HCT116 (cell line): ENCODE measurements at regions not wholly inside any gene's neighbourhood (a gene's known extent, or its start where the extent isn't known, plus 50 kb on each side); places are given as distances from the start of the nearest gene placed in this dataset.

Experiments
- ATAC-seq: fragments of 200-7000 bp; cut with Tn5 transposase; 2 replicates; pipeline ENCODE4 v1.9.1; 2020; ENCODE audit warnings: mild to moderate bottlenecking, moderate library complexity
- BruUV-seq: library from RNA; stranded (reverse); fragments of 400-500 nt; replicated peaks from 2 replicates; lab custom pipeline; 2021; lab: Mats Ljungman, UMichigan
- CTCF ChIA-PET: fragments of 300-600 bp; sonication (Branson Sonifier 250); formaldehyde crosslinking; loops from one replicate; lab custom pipeline; 2021; ENCODE audit warnings: antibody characterized with exemption; lab: Charles Lee
- POLR2A ChIA-PET: fragments of 300-600, 350-600 bp; sonication (Branson Sonifier 250); formaldehyde crosslinking; loops from one replicate; lab custom pipeline; 2021; ENCODE audit warnings: antibody characterized with exemption; lab: Charles Lee
- RAD21 ChIA-PET, 2 experiments: fragments of 300-600 bp; sonication (Branson Sonifier 250); formaldehyde crosslinking; loops; one replicate each; lab custom pipeline; 2023; ENCODE audit warnings: low total read pairs in 2 of 2; ENCODE audit not compliant: uncharacterized antibody in 2 of 2, unreplicated experiment in 2 of 2, low non-redundant PET in 1 of 2; lab: Charles Lee
- DNase-seq: peaks from one replicate; pipeline ENCODE4 v3.0.0-alpha.2; 2010; ENCODE audit warnings: low read depth, low spot score
- H2AFZ ChIP-seq: fragments of 200-600 bp; shearing (Covaris generic), sonication (generic); 2 replicates; pipeline ENCODE4 v1.6.1; 2017; ENCODE audit warnings: low read depth, mixed run types, mixed read lengths, antibody characterized with exemption, low read length; ENCODE audit not compliant: poor library complexity, severe bottlenecking
- H3K27ac ChIP-seq: 2 replicates; pipeline ENCODE4 v1.5.1; 2012; ENCODE audit warnings: low read depth, low read length
- H3K27me3 ChIP-seq: fragments of 200-600 bp; sonication (generic); 2 replicates; pipeline ENCODE4 v1.6.1; 2016; ENCODE audit warnings: mixed run types, low read length, mixed read lengths; ENCODE audit not compliant: insufficient read depth
- H3K36me3 ChIP-seq, 2 experiments: fragments of 200-500 bp in 1 of 2; fragments of 200-600 bp in 1 of 2; sonication (Bioruptor generic) in 1 of 2; sonication (generic) in 1 of 2; 2 replicates each; pipeline versions ENCODE4 v1.5.1 to v1.6.1; 2014 to 2016; ENCODE audit warnings: low read length in 2 of 2, inconsistent platforms in 1 of 2, mixed read lengths in 1 of 2, mixed run types in 1 of 2; ENCODE audit not compliant: insufficient read depth in 2 of 2, control insufficient read depth in 1 of 2
- H3K4me1 ChIP-seq, 2 experiments: fragments of 200-600 bp in 1 of 2; sonication (generic) in 1 of 2; 2 replicates each; pipeline versions ENCODE4 v1.5.1 to v1.6.1; 2012 to 2017; ENCODE audit warnings: low read length in 2 of 2, inconsistent platforms in 1 of 2, mild to moderate bottlenecking in 1 of 2, mixed read lengths in 1 of 2, mixed run types in 1 of 2, moderate library complexity in 1 of 2; ENCODE audit not compliant: insufficient read depth in 2 of 2, control insufficient read depth in 1 of 2
- H3K4me2 ChIP-seq: fragments of 200-600 bp; sonication (generic); 2 replicates; pipeline ENCODE4 v1.6.1; 2017; ENCODE audit warnings: mixed run types, low read length, mixed read lengths
- H3K4me3 ChIP-seq, 2 experiments: fragments of 200-600 bp in 1 of 2; sonication (generic) in 1 of 2; replicated peaks in 1 of 2; 2 replicates each; pipeline ENCODE4 v1.5.1; 2011 to 2016; ENCODE audit warnings: low read length in 2 of 2, control low read depth in 1 of 2, low read depth in 1 of 2, mild to moderate bottlenecking in 1 of 2, mixed read lengths in 1 of 2, mixed run types in 1 of 2
- H3K79me2 ChIP-seq: fragments of 200-600 bp; sonication (generic); 2 replicates; pipeline ENCODE4 v1.6.1; 2017; ENCODE audit warnings: mild to moderate bottlenecking, mixed run types, low read length, moderate library complexity, mixed read lengths; ENCODE audit not compliant: insufficient read depth
- H3K9ac ChIP-seq: fragments of 200-600 bp; sonication (generic); 2 replicates; pipeline ENCODE4 v1.6.1; 2016; ENCODE audit warnings: low read length, mixed read lengths
- H3K9me2 ChIP-seq: fragments of 200-600 bp; sonication (generic), shearing (Covaris generic); 2 replicates; pipeline ENCODE4 v1.6.1; 2017; ENCODE audit warnings: mixed run types, mild to moderate bottlenecking, moderate library complexity; ENCODE audit not compliant: insufficient read depth
- H3K9me3 ChIP-seq, 2 experiments: fragments of 200-500 bp in 1 of 2; fragments of 200-600 bp in 1 of 2; sonication (Bioruptor generic) in 1 of 2; sonication (generic) in 1 of 2; 2 replicates each; pipeline ENCODE4 v1.6.1; 2014 to 2017; ENCODE audit warnings: low read length in 2 of 2, mixed read lengths in 2 of 2, inconsistent platforms in 1 of 2, low read depth in 1 of 2, mild to moderate bottlenecking in 1 of 2, mixed run types in 1 of 2, moderate library complexity in 1 of 2; ENCODE audit not compliant: control insufficient read depth in 1 of 2, insufficient read depth in 1 of 2
- H4K20me1 ChIP-seq: fragments of 200-600 bp; sonication (generic), shearing (Covaris generic); 2 replicates; pipeline ENCODE4 v1.6.1; 2017; ENCODE audit warnings: mixed run types, mild to moderate bottlenecking, moderate library complexity; ENCODE audit not compliant: insufficient read depth
- CEBPB ChIP-seq: IDR thresholded peaks from 2 replicates; pipeline ENCODE4 v1.6.1; 2012; ENCODE audit warnings: low read depth
- ELF1 ChIP-seq: IDR thresholded peaks from 2 replicates; pipeline ENCODE4 v1.6.1; 2012; ENCODE audit warnings: low read depth, borderline replicate concordance
- EZH2 ChIP-seq: fragments of 200-600 bp; sonication (generic); IDR thresholded peaks from 2 replicates; pipeline ENCODE4 v1.6.1; 2017; ENCODE audit warnings: antibody characterized with exemption, mixed run types
- FOSL1 ChIP-seq: IDR thresholded peaks from 2 replicates; pipeline ENCODE4 v1.6.1; 2012; ENCODE audit warnings: low read depth
- JUND ChIP-seq: IDR thresholded peaks from 2 replicates; pipeline ENCODE4 v1.6.1; 2012
- POLR2A ChIP-seq: IDR thresholded peaks from 2 replicates; pipeline ENCODE4 v1.7.0; 2011; ENCODE audit warnings: borderline replicate concordance; ENCODE audit not compliant: insufficient read depth, insufficient read length; ENCODE audit errors: extremely low read depth
- POLR2AphosphoS5 ChIP-seq: IDR thresholded peaks from 2 replicates; pipeline ENCODE4 v1.6.1; 2011; ENCODE audit warnings: mild to moderate bottlenecking, low read depth, low read length, moderate library complexity
- RAD21 ChIP-seq: IDR thresholded peaks from 2 replicates; pipeline ENCODE4 v1.6.1; 2012; ENCODE audit warnings: low read depth, mild to moderate bottlenecking
- REST ChIP-seq: IDR thresholded peaks from 2 replicates; pipeline ENCODE4 v1.6.1; 2012; ENCODE audit warnings: low read depth
- SIN3A ChIP-seq: IDR thresholded peaks from 2 replicates; pipeline ENCODE4 v1.6.1; 2012; ENCODE audit warnings: low read depth
- SP1 ChIP-seq: IDR thresholded peaks from 2 replicates; pipeline ENCODE4 v1.6.1; 2012; ENCODE audit warnings: low read depth
- SRF ChIP-seq: IDR thresholded peaks from 2 replicates; pipeline ENCODE4 v1.6.1; 2012; ENCODE audit warnings: low read depth
- TCF7L2 ChIP-seq: IDR thresholded peaks from 2 replicates; pipeline ENCODE4 v1.7.0; 2011; ENCODE audit warnings: borderline replicate concordance, inconsistent platforms; ENCODE audit not compliant: insufficient read depth, insufficient read length; ENCODE audit errors: extremely low read depth
- YY1 ChIP-seq: IDR thresholded peaks from 2 replicates; pipeline ENCODE4 v1.6.1; 2011; ENCODE audit warnings: low read length, low read depth, moderate library complexity, mild to moderate bottlenecking; ENCODE audit not compliant: insufficient replicate concordance; ENCODE audit errors: extremely low read depth
- ZFX ChIP-seq: fragments of 450-650 bp; IDR thresholded peaks from 2 replicates; pipeline ENCODE4 v1.6.1; 2017
- intact Hi-C: fragments of 100-400 bp; cut with micrococcal nuclease; formaldehyde crosslinking; loops from 2 replicates; pipeline ENCODE4 v1.10.0; 2022
- TF ChIP-seq, protein P1 (sequence below): IDR thresholded peaks from 2 replicates; pipeline ENCODE4 v1.6.1; 2011; ENCODE audit warnings: mild to moderate bottlenecking, low read length, moderate library complexity; ENCODE audit not compliant: insufficient replicate concordance; ENCODE audit errors: extremely low read depth

- ATAC-seq (no peak), DNase-seq (no peak)
- Histone ChIP-seq H3K4me2 (no peak overlapping the region), H3K79me2 (no peaks in the 10 kb centered on the region), H3K4me1 (no peaks in the 10 kb centered on the region), H3K9ac (no peak overlapping the region), H2AFZ (no peak overlapping the region), H3K4me3 (no peak overlapping the region), H3K27ac (no peak overlapping the region), H3K27me3 (no peaks in the 10 kb centered on the region), H3K9me2 (no peaks in the 10 kb centered on the region), H3K36me3 (no peaks in the 10 kb centered on the region), H4K20me1 (no peaks in the 10 kb centered on the region; the same call in 1 of the 2 replicates), H3K9me3 (no peaks in the 10 kb centered on the region)
- TF ChIP-seq POLR2AphosphoS5, result no peak
- TF ChIP-seq SRF, result no peak
- TF ChIP-seq RAD21, result no peak
- TF ChIP-seq YY1, result no peak
- TF ChIP-seq TCF7L2, result no peak
- no peak for TF ChIP-seq REST
- no peak for TF ChIP-seq CEBPB
- TF ChIP-seq POLR2A, result no peak
- TF ChIP-seq ELF1, result no peak
- no peak for TF ChIP-seq EZH2
- TF ChIP-seq SIN3A, result no peak
- TF ChIP-seq ZFX, result no peak
- no peak for TF ChIP-seq FOSL1
- TF ChIP-seq JUND, result no peak
- TF ChIP-seq SP1, result no peak
- TF ChIP-seq, protein P1, sequence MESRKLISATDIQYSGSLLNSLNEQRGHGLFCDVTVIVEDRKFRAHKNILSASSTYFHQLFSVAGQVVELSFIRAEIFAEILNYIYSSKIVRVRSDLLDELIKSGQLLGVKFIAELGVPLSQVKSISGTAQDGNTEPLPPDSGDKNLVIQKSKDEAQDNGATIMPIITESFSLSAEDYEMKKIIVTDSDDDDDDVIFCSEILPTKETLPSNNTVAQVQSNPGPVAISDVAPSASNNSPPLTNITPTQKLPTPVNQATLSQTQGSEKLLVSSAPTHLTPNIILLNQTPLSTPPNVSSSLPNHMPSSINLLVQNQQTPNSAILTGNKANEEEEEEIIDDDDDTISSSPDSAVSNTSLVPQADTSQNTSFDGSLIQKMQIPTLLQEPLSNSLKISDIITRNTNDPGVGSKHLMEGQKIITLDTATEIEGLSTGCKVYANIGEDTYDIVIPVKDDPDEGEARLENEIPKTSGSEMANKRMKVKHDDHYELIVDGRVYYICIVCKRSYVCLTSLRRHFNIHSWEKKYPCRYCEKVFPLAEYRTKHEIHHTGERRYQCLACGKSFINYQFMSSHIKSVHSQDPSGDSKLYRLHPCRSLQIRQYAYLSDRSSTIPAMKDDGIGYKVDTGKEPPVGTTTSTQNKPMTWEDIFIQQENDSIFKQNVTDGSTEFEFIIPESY, result no peak
- ChIA-PET CTCF (no interaction called here), POLR2A (no interaction called here), RAD21 (no interaction called here)
- intact Hi-C loops, result no loop called here
- BruUV-seq, result no TSS peak
Observed at GRCh38 chr2:208620487-208620978, 213.9 kb downstream of the PTH2R start.
